ENCODE measurements at regions not wholly inside any gene's neighbourhood (a gene's known extent, or its start where the extent isn't known, plus 50 kb on each side); places are given as distances from the start of the nearest gene placed in this dataset.

DNA sequence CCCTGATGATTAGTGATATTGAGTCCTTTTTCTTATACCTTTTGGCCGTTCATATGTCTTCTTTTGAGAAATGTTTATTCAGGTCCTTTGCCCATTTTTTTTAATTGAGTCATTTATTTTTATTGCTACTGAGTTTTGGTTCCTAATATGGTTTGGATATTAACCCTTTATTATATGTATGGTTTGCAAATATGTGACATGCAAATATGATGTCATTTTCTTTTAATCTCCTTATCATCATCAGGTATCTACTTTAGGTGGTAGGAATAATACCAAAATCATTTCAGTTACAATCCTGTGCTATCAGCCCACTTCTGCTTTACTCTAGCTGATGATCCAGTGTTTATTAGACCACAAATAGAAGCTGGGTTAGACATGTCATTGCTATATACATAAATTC lies 102.3 kb upstream of the TRPC7 start:
- Histone ChIP-seq H2AFZ (replicated peaks) (no peak overlapping the region), H3K27ac (no peak overlapping the region), H3K4me2 (no peak overlapping the region), H3K79me2 (ENCODE audit: low read depth) (no peaks in the 10 kb centered on the region), H3K4me3 (no peak overlapping the region), H3K9me3 (ENCODE audit: low read depth) (no peaks in the 10 kb centered on the region), H3F3A (ENCODE audit: low read depth) (no peaks in the 10 kb centered on the region), H3K4me1 (no peaks in the 10 kb centered on the region), H4K20me1 (ENCODE audit: low read depth) (no peaks in the 10 kb centered on the region), H3K27me3 (no peaks in the 10 kb centered on the region), H3K36me3 (no peaks in the 10 kb centered on the region), H3K9ac (no peak overlapping the region)
- TF ChIP-seq EZH2phosphoT487 (IDR thresholded peaks at IDR 0.05): no peak
- TF ChIP-seq, protein P1, sequence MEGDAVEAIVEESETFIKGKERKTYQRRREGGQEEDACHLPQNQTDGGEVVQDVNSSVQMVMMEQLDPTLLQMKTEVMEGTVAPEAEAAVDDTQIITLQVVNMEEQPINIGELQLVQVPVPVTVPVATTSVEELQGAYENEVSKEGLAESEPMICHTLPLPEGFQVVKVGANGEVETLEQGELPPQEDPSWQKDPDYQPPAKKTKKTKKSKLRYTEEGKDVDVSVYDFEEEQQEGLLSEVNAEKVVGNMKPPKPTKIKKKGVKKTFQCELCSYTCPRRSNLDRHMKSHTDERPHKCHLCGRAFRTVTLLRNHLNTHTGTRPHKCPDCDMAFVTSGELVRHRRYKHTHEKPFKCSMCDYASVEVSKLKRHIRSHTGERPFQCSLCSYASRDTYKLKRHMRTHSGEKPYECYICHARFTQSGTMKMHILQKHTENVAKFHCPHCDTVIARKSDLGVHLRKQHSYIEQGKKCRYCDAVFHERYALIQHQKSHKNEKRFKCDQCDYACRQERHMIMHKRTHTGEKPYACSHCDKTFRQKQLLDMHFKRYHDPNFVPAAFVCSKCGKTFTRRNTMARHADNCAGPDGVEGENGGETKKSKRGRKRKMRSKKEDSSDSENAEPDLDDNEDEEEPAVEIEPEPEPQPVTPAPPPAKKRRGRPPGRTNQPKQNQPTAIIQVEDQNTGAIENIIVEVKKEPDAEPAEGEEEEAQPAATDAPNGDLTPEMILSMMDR (IDR thresholded peaks at IDR 0.05): no peak
- TF ChIP-seq EZH2 (IDR thresholded peaks at IDR 0.05): no peak
- Mint-ChIP-seq H3K36me3 (no peaks in the 10 kb centered on the region), H3K9me3 (no peaks in the 10 kb centered on the region), H3K27ac (no peak overlapping the region), H3K4me3 (no peak overlapping the region), H3K4me1 (no peaks in the 10 kb centered on the region), H3K27me3 (ENCODE audit: insufficient read depth, low read depth) (no peaks in the 10 kb centered on the region)
- no peak for DNase-seq (ENCODE audit: low spot score)

DNA sequence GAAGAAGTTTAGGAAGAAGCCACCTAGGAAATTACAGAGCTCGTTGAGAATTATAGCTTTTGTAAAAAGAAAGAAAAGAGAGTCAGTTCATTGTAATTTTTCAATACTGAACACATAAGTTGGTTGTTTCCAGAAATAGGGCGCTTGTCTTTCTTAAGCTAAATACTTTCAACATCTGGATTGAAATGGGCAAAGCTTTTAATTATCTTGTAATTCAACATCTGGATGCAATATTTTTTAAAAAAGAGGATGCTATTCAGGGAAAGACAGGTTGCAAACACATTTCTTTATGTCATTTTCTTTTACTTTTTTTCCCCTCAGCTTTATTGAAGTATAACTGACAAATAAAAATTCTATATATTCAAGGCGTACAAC lies 100.7 kb upstream of the TRPC7 start:
- Mint-ChIP-seq H3K27me3 (ENCODE audit: insufficient read depth, low read depth) (peaks cover 2% of the 10 kb centered on the region), H3K9me3 (no peaks in the 10 kb centered on the region)

DNA sequence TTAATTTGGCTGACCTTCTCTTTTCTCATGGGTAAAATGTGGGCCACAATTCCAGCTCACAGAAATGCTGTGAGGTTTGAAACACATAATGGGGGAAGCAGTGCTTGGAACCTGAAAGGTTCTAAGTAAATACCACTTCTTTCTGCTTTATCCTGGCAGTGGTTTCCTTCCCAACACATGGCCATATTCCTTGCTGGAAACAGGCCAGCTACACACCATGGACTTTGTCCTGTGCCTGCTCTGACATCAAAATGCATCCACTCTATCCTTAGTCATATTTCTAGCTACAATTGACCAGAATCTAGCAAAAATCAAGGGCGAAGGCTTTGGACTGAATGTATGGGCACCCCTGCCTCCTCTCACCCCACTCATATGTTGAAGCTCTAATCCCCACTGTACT lies 93.1 kb upstream of the TRPC7 start:
- Histone ChIP-seq H2AFZ (replicated peaks) (no peak overlapping the region), H3K36me3 (no peaks in the 10 kb centered on the region), H3K4me3 (no peak overlapping the region), H4K20me1 (ENCODE audit: low read depth) (no peaks in the 10 kb centered on the region), H3K27me3 (no peaks in the 10 kb centered on the region), H3K9me3 (ENCODE audit: low read depth) (no peaks in the 10 kb centered on the region), H3K4me2 (no peak overlapping the region), H3K9ac (no peak overlapping the region), H3K27ac (no peak overlapping the region), H3K4me1 (no peaks in the 10 kb centered on the region), H3K79me2 (ENCODE audit: low read depth) (no peaks in the 10 kb centered on the region), H3F3A (ENCODE audit: low read depth) (no peaks in the 10 kb centered on the region)
- no peaks in the 10 kb centered on the region for H3K36me3 Mint-ChIP-seq
- no peak overlapping the region for H3K4me3 Mint-ChIP-seq
- H3K4me1 Mint-ChIP-seq: no peaks in the 10 kb centered on the region
- H3K27me3 Mint-ChIP-seq (ENCODE audit: insufficient read depth, low read depth): peaks cover 6% of the 10 kb centered on the region
- no peak for DNase-seq (ENCODE audit: low spot score)
- TF ChIP-seq, protein P1 (IDR thresholded peaks at IDR 0.05): no peak
- TF ChIP-seq EZH2 (IDR thresholded peaks at IDR 0.05) (no peak), EZH2phosphoT487 (IDR thresholded peaks at IDR 0.05) (no peak)
- H3K27ac Mint-ChIP-seq: no peak overlapping the region
- H3K9me3 Mint-ChIP-seq: no peaks in the 10 kb centered on the region

More for the DNA sequence above, 100.7 kb upstream of the TRPC7 start:
- no peak overlapping the region for H3K27ac ChIP-seq
- no peaks in the 10 kb centered on the region for H3K36me3 ChIP-seq
- no peaks in the 10 kb centered on the region for H3K9me3 ChIP-seq (ENCODE audit: low read depth)
- H4K20me1 ChIP-seq (ENCODE audit: low read depth): no peaks in the 10 kb centered on the region
- no peak overlapping the region for H3K4me3 ChIP-seq
- no peaks in the 10 kb centered on the region for H3K36me3 Mint-ChIP-seq
- H3K27ac Mint-ChIP-seq: no peak overlapping the region
- H3F3A ChIP-seq (ENCODE audit: low read depth): no peaks in the 10 kb centered on the region
- H3K27me3 ChIP-seq: no peaks in the 10 kb centered on the region
- H3K4me1 Mint-ChIP-seq: no peaks in the 10 kb centered on the region
- H3K4me1 ChIP-seq: no peaks in the 10 kb centered on the region
- DNase-seq (ENCODE audit: low spot score): no peak
- H3K9ac ChIP-seq: no peak overlapping the region
- H3K79me2 ChIP-seq (ENCODE audit: low read depth): no peaks in the 10 kb centered on the region
- no peak overlapping the region for H3K4me3 Mint-ChIP-seq
- no peak overlapping the region for H3K4me2 ChIP-seq
- no peak overlapping the region for H2AFZ ChIP-seq (replicated peaks)
- TF ChIP-seq, protein P1 (IDR thresholded peaks at IDR 0.05): no peak
- no peak for TF ChIP-seq EZH2 (IDR thresholded peaks at IDR 0.05)
- no peak for TF ChIP-seq EZH2phosphoT487 (IDR thresholded peaks at IDR 0.05)

All from neural progenitor cell (in vitro differentiated cells).